ENCODE measurements at regions not wholly inside any gene's neighbourhood (a gene's known extent, or its start where the extent isn't known, plus 50 kb on each side); places are given as distances from the start of the nearest gene placed in this dataset.

GRCh38 chr4:111215755-111216154 is 592.9 kb upstream of the PITX2 start:
- no peaks in the 10 kb centered on the region for H3K9me2 ChIP-seq (replicated peaks; ENCODE audit: insufficient read depth)
- no peaks in the 10 kb centered on the region for H3K36me3 ChIP-seq (replicated peaks; ENCODE audit: insufficient read depth, low read depth)
- no peaks in the 10 kb centered on the region for H3K79me2 ChIP-seq
- no peaks in the 10 kb centered on the region for H3K9me3 ChIP-seq (ENCODE audit: low read depth)
- H3K4me3 ChIP-seq = no peak overlapping the region
- TF ChIP-seq EZH2 (IDR thresholded peaks at IDR 0.05; ENCODE audit: borderline replicate concordance) (no peak), EZH2phosphoT487 (IDR thresholded peaks at IDR 0.05; ENCODE audit: low read depth, severe bottlenecking, unreplicated experiment) (no peak), CTCF (IDR thresholded peaks at IDR 0.05; ENCODE audit: poor library complexity) (no peak)
- no peaks in the 10 kb centered on the region for H4K20me1 ChIP-seq (ENCODE audit: insufficient read depth, poor library complexity, severe bottlenecking)
- DNase-seq (ENCODE audit: low spot score) = no peak
- H3K4me1 ChIP-seq (ENCODE audit: insufficient read depth) = peaks cover 7% of the 10 kb centered on the region
- no peak overlapping the region for H2AFZ ChIP-seq
- no peak overlapping the region for H3K4me2 ChIP-seq
- H3K27me3 ChIP-seq = no peaks in the 10 kb centered on the region
- no peak overlapping the region for H3K27ac ChIP-seq

GRCh38 chr4:111216791-111217190 is 593.9 kb upstream of the PITX2 start:
- Histone ChIP-seq H3K4me3 (no peak overlapping the region), H3K9me2 (replicated peaks; ENCODE audit: insufficient read depth) (no peaks in the 10 kb centered on the region), H3K79me2 (no peaks in the 10 kb centered on the region), H2AFZ (no peak overlapping the region), H3K9me3 (ENCODE audit: low read depth) (no peaks in the 10 kb centered on the region), H3K27me3 (no peaks in the 10 kb centered on the region), H3K4me2 (no peak overlapping the region), H3K36me3 (replicated peaks; ENCODE audit: insufficient read depth, low read depth) (no peaks in the 10 kb centered on the region), H3K4me1 (ENCODE audit: insufficient read depth) (peaks cover 7% of the 10 kb centered on the region), H4K20me1 (ENCODE audit: insufficient read depth, poor library complexity, severe bottlenecking) (no peaks in the 10 kb centered on the region), H3K27ac (no peak overlapping the region)
- no peak for TF ChIP-seq EZH2 (IDR thresholded peaks at IDR 0.05; ENCODE audit: borderline replicate concordance)
- TF ChIP-seq CTCF (IDR thresholded peaks at IDR 0.05; ENCODE audit: poor library complexity) = no peak
- no peak for TF ChIP-seq EZH2phosphoT487 (IDR thresholded peaks at IDR 0.05; ENCODE audit: low read depth, severe bottlenecking, unreplicated experiment)
- DNase-seq (ENCODE audit: low spot score) = no peak

GRCh38 chr4:111221371-111221770 is 598.5 kb upstream of the PITX2 start:
- H3K4me1 ChIP-seq (ENCODE audit: insufficient read depth) = no peaks in the 10 kb centered on the region
- H3K4me3 ChIP-seq = no peak overlapping the region
- H3K9me3 ChIP-seq (ENCODE audit: low read depth) = no peaks in the 10 kb centered on the region
- H4K20me1 ChIP-seq (ENCODE audit: insufficient read depth, poor library complexity, severe bottlenecking) = no peaks in the 10 kb centered on the region
- H3K36me3 ChIP-seq (replicated peaks; ENCODE audit: insufficient read depth, low read depth) = no peaks in the 10 kb centered on the region
- H3K27ac ChIP-seq = no peak overlapping the region
- H3K4me2 ChIP-seq = no peak overlapping the region
- no peaks in the 10 kb centered on the region for H3K27me3 ChIP-seq
- no peak overlapping the region for H2AFZ ChIP-seq
- TF ChIP-seq CTCF (IDR thresholded peaks at IDR 0.05; ENCODE audit: poor library complexity) (no peak), EZH2phosphoT487 (IDR thresholded peaks at IDR 0.05; ENCODE audit: low read depth, severe bottlenecking, unreplicated experiment) (no peak), EZH2 (IDR thresholded peaks at IDR 0.05; ENCODE audit: borderline replicate concordance) (no peak)
- no peak for DNase-seq (ENCODE audit: low spot score)
- no peaks in the 10 kb centered on the region for H3K79me2 ChIP-seq
- H3K9me2 ChIP-seq (replicated peaks; ENCODE audit: insufficient read depth) = no peaks in the 10 kb centered on the region

- WGBS (ENCODE audit: low lambda C conversion rate, missing lambda C conversion rate) = 96% methylated on average over 1 of the region's 1 CpG
- H3K36me3 ChIP-seq (replicated peaks; ENCODE audit: insufficient read depth, low read depth) = no peaks in the 10 kb centered on the region
- TF ChIP-seq CTCF (IDR thresholded peaks at IDR 0.05; ENCODE audit: poor library complexity) = no peak
- TF ChIP-seq EZH2 (IDR thresholded peaks at IDR 0.05; ENCODE audit: borderline replicate concordance) = no peak
- TF ChIP-seq EZH2phosphoT487 (IDR thresholded peaks at IDR 0.05; ENCODE audit: low read depth, severe bottlenecking, unreplicated experiment) = no peak
- H3K9me3 ChIP-seq (ENCODE audit: low read depth) = no peaks in the 10 kb centered on the region
- H3K4me2 ChIP-seq = no peak overlapping the region
- H3K27ac ChIP-seq = no peak overlapping the region
- no peaks in the 10 kb centered on the region for H3K27me3 ChIP-seq
- no peak overlapping the region for H2AFZ ChIP-seq
- no peaks in the 10 kb centered on the region for H3K79me2 ChIP-seq
- H3K4me1 ChIP-seq (ENCODE audit: insufficient read depth) = no peaks in the 10 kb centered on the region
- no peak overlapping the region for H3K4me3 ChIP-seq
- no peaks in the 10 kb centered on the region for H4K20me1 ChIP-seq (ENCODE audit: insufficient read depth, poor library complexity, severe bottlenecking)
- no peaks in the 10 kb centered on the region for H3K9me2 ChIP-seq (replicated peaks; ENCODE audit: insufficient read depth)
- no peak for DNase-seq (ENCODE audit: low spot score)
Measured at GRCh38 chr4:111228396-111228795, 605.5 kb upstream of the PITX2 start.
